ENCODE measurements at regions not wholly inside any gene's neighbourhood (a gene's known extent, or its start where the extent isn't known, plus 50 kb on each side); places are given as distances from the start of the nearest gene placed in this dataset.

- peak overlapping the region; percentile 28 for H3K4me3 ChIP-seq (ENCODE audit: low read depth, low read length)
- DNase-seq (ENCODE audit: low read depth), result peak; percentile 86
- TF ChIP-seq CTCF (IDR thresholded peaks at IDR 0.05; ENCODE audit: insufficient read depth, low read depth, low read length), result peak; percentile 80
Observed at GRCh38 chr15:85296615-85297402, 83.6 kb upstream of the AKAP13 start.

GRCh38 chr15:85297537-85297936 lies 82.9 kb upstream of the AKAP13 start:
- no peak for DNase-seq (ENCODE audit: low read depth)

GRCh38 chr15:85298366-85298765 lies 82.0 kb upstream of the AKAP13 start:
- TF ChIP-seq CTCF (IDR thresholded peaks at IDR 0.05; ENCODE audit: insufficient read depth, low read depth, low read length), result no peak
- no peak for DNase-seq (ENCODE audit: low read depth)
- H3K4me3 ChIP-seq (ENCODE audit: low read depth, low read length), result no peak overlapping the region

More at GRCh38 chr15:85297537-85297936, 82.9 kb upstream of the AKAP13 start:
- no peak for TF ChIP-seq CTCF (IDR thresholded peaks at IDR 0.05; ENCODE audit: insufficient read depth, low read depth, low read length)
- H3K4me3 ChIP-seq (ENCODE audit: low read depth, low read length), result no peak overlapping the region

- no peak overlapping the region for H3K4me3 ChIP-seq (ENCODE audit: low read depth, low read length)
- TF ChIP-seq CTCF (IDR thresholded peaks at IDR 0.05; ENCODE audit: insufficient read depth, low read depth, low read length), result no peak
- no peak for DNase-seq (ENCODE audit: low read depth)
Observed at GRCh38 chr15:85298941-85299340, 81.5 kb upstream of the AKAP13 start.

- TF ChIP-seq CTCF (IDR thresholded peaks at IDR 0.05; ENCODE audit: insufficient read depth, low read depth, low read length), result no peak
- no peak for DNase-seq (ENCODE audit: low read depth)
- H3K4me3 ChIP-seq (ENCODE audit: low read depth, low read length), result no peak overlapping the region
Observed at GRCh38 chr15:85302271-85302670, 78.1 kb upstream of the AKAP13 start.

GRCh38 chr15:85305050-85305449 lies 75.4 kb upstream of the AKAP13 start:
- no peak overlapping the region for H3K4me3 ChIP-seq (ENCODE audit: low read depth, low read length)
- no peak for DNase-seq (ENCODE audit: low read depth)
- no peak for TF ChIP-seq CTCF (IDR thresholded peaks at IDR 0.05; ENCODE audit: insufficient read depth, low read depth, low read length)
